Endothelial cell (in vitro differentiated cells): ENCODE measurements at regions not wholly inside any gene's neighbourhood (a gene's known extent, or its start where the extent isn't known, plus 50 kb on each side); places are given as distances from the start of the nearest gene placed in this dataset.

Experiments
- DNase-seq: peaks from one replicate; pipeline ENCODE4 v3.0.0; 2021; ENCODE audit warnings: low spot score
- H3K27ac Mint-ChIP-seq: one replicate; pipeline ENCODE4 v1.8.0; 2021; ENCODE audit warnings: mixed read lengths, inconsistent platforms; ENCODE audit not compliant: unreplicated experiment
- H3K27me3 Mint-ChIP-seq: one replicate; pipeline ENCODE4 v1.8.0; 2021; ENCODE audit warnings: mild to moderate bottlenecking, moderate library complexity, mixed read lengths, inconsistent platforms; ENCODE audit not compliant: unreplicated experiment
- H3K36me3 Mint-ChIP-seq: one replicate; pipeline ENCODE4 v1.8.0; 2021; ENCODE audit warnings: mild to moderate bottlenecking, low read depth, mixed read lengths, inconsistent platforms; ENCODE audit not compliant: unreplicated experiment
- H3K4me1 Mint-ChIP-seq: one replicate; pipeline ENCODE4 v1.8.0; 2021; ENCODE audit warnings: mild to moderate bottlenecking, mixed read lengths, inconsistent platforms; ENCODE audit not compliant: unreplicated experiment
- H3K4me3 Mint-ChIP-seq: one replicate; pipeline ENCODE4 v1.8.0; 2021; ENCODE audit warnings: mild to moderate bottlenecking, mixed read lengths, inconsistent platforms; ENCODE audit not compliant: unreplicated experiment
- H3K9me3 Mint-ChIP-seq: one replicate; pipeline ENCODE4 v1.8.0; 2021; ENCODE audit warnings: mixed read lengths, inconsistent platforms; ENCODE audit not compliant: unreplicated experiment
- CTCF ChIP-seq: fragments of 200-600 bp; sonication (generic); IDR thresholded peaks from one replicate; pipeline ENCODE4 v1.5.0; 2021; ENCODE audit warnings: antibody characterized with exemption; ENCODE audit not compliant: unreplicated experiment

DNA sequence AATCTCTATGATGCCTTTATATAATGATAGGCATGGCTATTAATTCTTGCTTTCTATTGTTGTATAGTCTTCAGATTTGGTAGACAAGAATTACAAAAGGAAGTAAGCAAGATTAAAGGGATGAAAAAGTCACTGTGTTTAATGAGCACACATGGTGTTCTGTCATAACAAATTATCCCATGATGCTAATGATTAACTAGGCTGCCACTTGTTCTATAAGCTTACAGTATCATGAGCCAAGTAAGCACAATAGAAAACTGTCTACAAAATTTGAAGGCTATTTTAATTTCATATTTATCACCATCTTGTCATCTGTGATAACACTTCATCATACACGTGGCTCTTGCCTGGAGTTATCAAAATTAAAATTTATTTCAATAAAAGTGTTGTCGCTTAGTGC, 466.7 kb downstream of the GASK1B start:
- Mint-ChIP-seq H3K36me3 (no peaks in the 10 kb centered on the region), H3K4me3 (no peak overlapping the region), H3K27me3 (peaks cover 1% of the 10 kb centered on the region), H3K9me3 (no peaks in the 10 kb centered on the region), H3K27ac (no peak overlapping the region), H3K4me1 (peaks cover 5% of the 10 kb centered on the region)
- no peak for TF ChIP-seq CTCF
- no peak for DNase-seq

DNA sequence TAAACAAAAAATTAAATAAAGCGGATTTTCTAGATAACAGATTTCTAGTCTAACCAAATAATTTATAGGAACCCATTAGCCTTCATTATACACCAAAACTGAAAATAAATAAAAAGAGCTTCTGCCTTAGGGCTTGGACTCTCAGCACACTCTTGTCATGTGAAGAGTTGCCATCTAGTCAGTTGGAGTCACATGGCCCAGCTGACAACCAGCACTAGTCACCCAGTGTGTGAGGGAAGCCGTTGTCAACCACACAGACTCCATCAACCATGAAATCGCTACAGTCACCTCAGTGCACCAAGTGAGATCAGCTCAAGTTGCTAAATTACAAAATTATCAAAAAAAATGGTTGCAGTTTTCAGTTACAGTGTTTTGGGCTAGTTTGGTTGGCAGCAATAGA, 470.0 kb downstream of the GASK1B start:
- Mint-ChIP-seq H3K4me1 (peaks cover 7% of the 10 kb centered on the region), H3K27ac (no peak overlapping the region), H3K4me3 (no peak overlapping the region), H3K9me3 (no peaks in the 10 kb centered on the region), H3K27me3 (peaks cover under 1% of the 10 kb centered on the region), H3K36me3 (no peaks in the 10 kb centered on the region)
- no peak for DNase-seq
- TF ChIP-seq CTCF: no peak

- Mint-ChIP-seq H3K4me3 (no peak overlapping the region), H3K27ac (no peak overlapping the region), H3K9me3 (no peaks in the 10 kb centered on the region), H3K36me3 (no peaks in the 10 kb centered on the region), H3K27me3 (no peaks in the 10 kb centered on the region), H3K4me1 (peaks cover 7% of the 10 kb centered on the region)
- no peak for DNase-seq
- TF ChIP-seq CTCF: no peak
Observed at GRCh38 chr4:157701695-157701994, 471.2 kb downstream of the GASK1B start.

DNA sequence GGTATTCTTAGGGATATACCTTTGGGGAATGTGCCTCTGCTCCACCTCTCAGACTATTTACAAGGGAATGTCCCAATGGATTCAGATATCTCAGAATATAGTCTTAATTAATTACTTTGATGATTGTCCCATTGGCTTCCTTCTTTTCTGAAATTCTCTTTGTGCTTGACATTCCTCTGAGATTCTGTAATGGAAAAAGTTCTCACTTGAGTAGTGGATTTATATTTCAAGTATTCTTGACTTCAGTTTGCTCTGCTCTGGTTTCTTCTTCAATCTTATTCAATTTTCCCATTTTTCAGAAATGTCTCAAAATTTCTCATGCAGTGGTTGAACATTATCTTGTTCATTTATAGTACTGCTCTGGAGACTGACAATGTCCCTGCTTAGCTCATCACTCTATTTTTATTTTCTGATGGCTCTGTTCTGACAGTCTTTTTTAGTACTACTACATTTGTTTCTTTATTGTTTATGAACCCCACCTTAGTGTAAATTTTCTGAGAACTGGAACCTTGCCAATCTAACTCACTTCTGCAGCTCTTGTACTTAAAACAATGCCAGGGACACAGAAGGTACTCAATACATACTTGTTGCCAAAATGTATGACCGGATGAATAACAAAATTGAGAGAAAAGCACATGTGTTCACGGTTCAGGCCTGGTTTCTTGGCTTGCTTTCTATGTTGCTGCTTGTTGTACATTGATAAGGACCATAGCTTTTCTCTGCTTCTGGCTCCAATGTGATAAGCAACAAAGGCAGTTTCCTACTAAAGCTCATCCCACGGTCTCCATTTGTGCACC, 471.7 kb downstream of the GASK1B start:
- H3K27ac Mint-ChIP-seq: no peak overlapping the region
- DNase-seq: no peak

More for the DNA sequence above, 471.7 kb downstream of the GASK1B start:
- no peak for TF ChIP-seq CTCF
- Mint-ChIP-seq H3K4me1 (peaks cover 7% of the 10 kb centered on the region), H3K36me3 (no peaks in the 10 kb centered on the region), H3K4me3 (no peak overlapping the region), H3K27me3 (no peaks in the 10 kb centered on the region), H3K9me3 (no peaks in the 10 kb centered on the region)
